Panc1 (cell line): ENCODE measurements at regions not wholly inside any gene's neighbourhood (a gene's known extent, or its start where the extent isn't known, plus 50 kb on each side); places are given as distances from the start of the nearest gene placed in this dataset.

Experiments used
- ATAC-seq: fragments of 200-7000 bp; cut with Tn5 transposase; 2 replicates; pipeline ENCODE4 v1.9.1; 2020; ENCODE audit warnings: mild to moderate bottlenecking, moderate library complexity
- BruUV-seq: library from RNA; stranded (reverse); fragments of 400-500 nt; replicated peaks from 2 replicates; lab custom pipeline; 2021; lab: Mats Ljungman, UMichigan
- CTCF ChIA-PET: fragments of 300-600 bp; sonication (Branson Sonifier 250); formaldehyde crosslinking; loops from one replicate; lab custom pipeline; 2022; ENCODE audit warnings: antibody characterized with exemption; lab: Charles Lee
- POLR2A ChIA-PET: fragments of 300-600 bp; sonication (Branson Sonifier 250); formaldehyde crosslinking; loops from one replicate; lab custom pipeline; 2022; ENCODE audit warnings: antibody characterized with exemption; lab: Charles Lee
- DNase-seq: peaks from one replicate; pipeline ENCODE4 v3.0.0-alpha.2; 2010; ENCODE audit warnings: low read depth, low spot score
- H3K27ac ChIP-seq: 2 replicates; pipeline ENCODE4 v1.5.1; 2011; ENCODE audit warnings: mild to moderate bottlenecking, low read length, inconsistent platforms
- H3K27me3 ChIP-seq: fragments of 200-500 bp; sonication (Bioruptor generic); 2 replicates; pipeline ENCODE4 v1.6.0; 2014; ENCODE audit warnings: low read length, inconsistent platforms; ENCODE audit not compliant: control insufficient read depth, insufficient read depth
- H3K36me3 ChIP-seq: fragments of 200-500 bp; sonication (Bioruptor generic); 2 replicates; pipeline ENCODE4 v1.5.1; 2014; ENCODE audit warnings: inconsistent platforms, mild to moderate bottlenecking, low read length, moderate library complexity; ENCODE audit not compliant: control insufficient read depth, insufficient read depth
- H3K4me1 ChIP-seq: 2 replicates; pipeline ENCODE4 v1.5.1; 2011; ENCODE audit warnings: inconsistent platforms, mild to moderate bottlenecking, low read length, moderate library complexity; ENCODE audit not compliant: control insufficient read depth, insufficient read depth
- H3K4me3 ChIP-seq, 2 experiments: 2 replicates each; pipeline ENCODE4 v1.5.1; 2011 to 2012; ENCODE audit warnings: low read depth in 2 of 2, low read length in 2 of 2, mild to moderate bottlenecking in 2 of 2, inconsistent platforms in 1 of 2, moderate library complexity in 1 of 2
- H3K9me3 ChIP-seq: fragments of 200-500 bp; sonication (Bioruptor generic); 2 replicates; pipeline ENCODE4 v1.5.1; 2014; ENCODE audit warnings: low read depth, mild to moderate bottlenecking, inconsistent platforms, low read length, moderate library complexity; ENCODE audit not compliant: control insufficient read depth, insufficient read depth
- CTCF ChIP-seq: fragments of 450-650 bp; IDR thresholded peaks from 2 replicates; pipeline ENCODE4 v1.5.1; 2017; ENCODE audit warnings: mild to moderate bottlenecking
- POLR2AphosphoS5 ChIP-seq: IDR thresholded peaks from 2 replicates; pipeline ENCODE4 v1.6.1; 2012; ENCODE audit warnings: mild to moderate bottlenecking, low read depth, low read length, moderate library complexity
- REST ChIP-seq, 2 experiments: IDR thresholded peaks; 2 replicates each; pipeline ENCODE4 v1.6.1; 2011 to 2012; ENCODE audit warnings: low read depth in 2 of 2, control low read depth in 1 of 2, low read length in 1 of 2, mild to moderate bottlenecking in 1 of 2, moderate library complexity in 1 of 2; ENCODE audit not compliant: insufficient read depth in 1 of 2
- SIN3A ChIP-seq: IDR thresholded peaks from 2 replicates; pipeline ENCODE4 v1.6.1; 2012; ENCODE audit warnings: low read depth, mild to moderate bottlenecking, low read length, moderate library complexity, borderline replicate concordance; ENCODE audit not compliant: insufficient read depth
- TCF7L2 ChIP-seq: IDR thresholded peaks from 2 replicates; pipeline ENCODE4 v1.6.1; 2011; ENCODE audit warnings: mild to moderate bottlenecking, low read depth, low read length, inconsistent platforms
- in situ Hi-C: cut with HindIII; loops from 2 replicates; pipeline ENCODE4 v1.10.0; 2016; ENCODE audit warnings: low sequenced_read_pairs, low pct_unique_long_range_greater_than_20kb
- intact Hi-C: fragments of 100-400 bp; cut with micrococcal nuclease; formaldehyde crosslinking; loops from one replicate; pipeline ENCODE4 v1.10.0; 2022; ENCODE audit not compliant: unreplicated experiment

GRCh38 chr17:77744066-77744988 is 214.2 kb upstream of the TNRC6C start:
- DNase-seq (no peak), ATAC-seq (no peak)
- no peak overlapping the region for H3K27ac ChIP-seq
- H3K4me1 ChIP-seq = no peaks in the 10 kb centered on the region
- H3K9me3 ChIP-seq = no peaks in the 10 kb centered on the region
- intact Hi-C loops = no loop called here
- no peak for TF ChIP-seq POLR2AphosphoS5
- in situ Hi-C loops = no loop called here
- 0 out of 2 replicates have a peak, but pooled peaks cover 3% of the 10 kb centered on the region for H3K27me3 ChIP-seq
- POLR2A ChIA-PET = interaction anchor here (0.7 kb wide), 1 partner anchor 245 kb away, joined by 3 read pairs; no protein-coding TSS in a partner anchor
- no TSS peak for BruUV-seq
- no peaks in the 10 kb centered on the region for H3K36me3 ChIP-seq
- CTCF ChIA-PET = no interaction called here
- H3K4me3 ChIP-seq = no peak overlapping the region

GRCh38 chr17:77745702-77746101 is 212.8 kb upstream of the TNRC6C start:
- intact Hi-C loops = no loop called here
- TF ChIP-seq CTCF (no peak), REST (IDR thresholded peaks at IDR 0.05; ENCODE audit: insufficient read depth in 1 of 2, low read depth in 2 of 2, low read length in 1 of 2) (no peak), POLR2AphosphoS5 (no peak), TCF7L2 (no peak), SIN3A (no peak)
- POLR2A ChIA-PET = no interaction called here

GRCh38 chr17:77746393-77746792 is 212.1 kb upstream of the TNRC6C start:
- CTCF ChIA-PET = no interaction called here
- ATAC-seq (no peak), DNase-seq (no peak)
- intact Hi-C loops (no loop called here), in situ Hi-C loops (no loop called here)
- H3K9me3 ChIP-seq = no peaks in the 10 kb centered on the region
- no peak overlapping the region for H3K27ac ChIP-seq
- H3K4me3 ChIP-seq = no peak overlapping the region
- no TSS peak for BruUV-seq
- H3K27me3 ChIP-seq = 0 out of 2 replicates have a peak, but pooled peaks cover 6% of the 10 kb centered on the region
- H3K4me1 ChIP-seq = no peaks in the 10 kb centered on the region
- no peak for TF ChIP-seq POLR2AphosphoS5
- no peak for TF ChIP-seq SIN3A
- no peak for TF ChIP-seq CTCF
- TF ChIP-seq REST (IDR thresholded peaks at IDR 0.05; ENCODE audit: insufficient read depth in 1 of 2, low read depth in 2 of 2, low read length in 1 of 2) = no peak
- no peak for TF ChIP-seq TCF7L2
- POLR2A ChIA-PET = no interaction called here
- H3K36me3 ChIP-seq = no peaks in the 10 kb centered on the region

More at GRCh38 chr17:77745702-77746101, 212.8 kb upstream of the TNRC6C start:
- H3K27ac ChIP-seq = no peak overlapping the region
- no peaks in the 10 kb centered on the region for H3K9me3 ChIP-seq
- H3K4me3 ChIP-seq = no peak overlapping the region
- DNase-seq = no peak
- H3K27me3 ChIP-seq = 0 out of 2 replicates have a peak, but pooled peaks cover 3% of the 10 kb centered on the region
- no peaks in the 10 kb centered on the region for H3K4me1 ChIP-seq
- in situ Hi-C loops = no loop called here
- ATAC-seq = no peak
- BruUV-seq = no TSS peak
- CTCF ChIA-PET = no interaction called here
- no peaks in the 10 kb centered on the region for H3K36me3 ChIP-seq
